ENCODE measurements at regions not wholly inside any gene's neighbourhood (a gene's known extent, or its start where the extent isn't known, plus 50 kb on each side); places are given as distances from the start of the nearest gene placed in this dataset.

DNA sequence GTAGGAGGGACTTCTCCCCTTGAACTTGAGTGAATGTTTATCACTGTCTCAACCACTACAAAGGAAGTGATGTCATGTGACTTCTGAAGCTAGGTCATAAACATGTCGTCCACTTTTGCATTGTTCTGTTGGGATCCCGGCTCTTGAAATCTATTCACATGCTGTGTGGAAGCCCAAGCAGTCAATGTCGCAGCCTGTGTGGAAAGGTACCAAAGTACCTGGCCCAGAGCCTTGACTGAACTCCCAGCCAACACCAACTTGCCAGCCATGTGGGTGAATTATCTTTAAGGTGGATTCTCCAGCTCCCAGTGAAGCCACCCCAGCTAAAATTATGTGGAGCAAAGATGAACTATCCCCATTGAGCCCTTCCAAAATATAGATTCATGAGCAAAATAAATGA lies 85.0 kb upstream of the USP38 start:
- H3K36me3 Mint-ChIP-seq (ENCODE audit: low read depth), result no peaks in the 10 kb centered on the region
- H3K27ac Mint-ChIP-seq (ENCODE audit: unreplicated experiment), result no peak overlapping the region
- TF ChIP-seq CTCF (conservative IDR thresholded peaks at IDR 0.05), result no peak
- H3K4me1 Mint-ChIP-seq, result no peaks in the 10 kb centered on the region
- no peaks in the 10 kb centered on the region for H3K27me3 Mint-ChIP-seq (ENCODE audit: low read depth)
- DNase-seq (ENCODE audit: low read depth, low spot score), result no peak
- no peak overlapping the region for H3K4me3 Mint-ChIP-seq
- H3K9me3 Mint-ChIP-seq, result no peaks in the 10 kb centered on the region

DNA sequence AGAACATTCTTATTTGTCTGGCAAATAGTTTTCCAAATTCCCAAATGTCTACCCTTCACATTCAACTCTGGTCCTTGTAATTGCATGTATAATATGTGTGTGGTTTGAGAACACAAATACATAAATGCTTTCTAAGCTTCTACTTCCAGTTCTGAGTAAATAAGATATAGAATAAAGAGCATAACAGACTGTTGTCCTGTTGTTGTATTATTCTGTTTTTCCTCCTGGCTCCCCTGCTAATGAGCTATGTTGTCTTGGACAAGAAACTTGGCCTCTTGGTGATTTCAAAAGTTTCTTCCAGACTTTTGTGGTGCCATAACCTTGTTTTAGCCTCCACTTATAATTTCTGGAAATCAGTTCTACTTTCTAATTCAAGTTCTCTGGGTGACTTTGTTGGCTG lies 75.3 kb upstream of the USP38 start:
- Mint-ChIP-seq H3K36me3 (ENCODE audit: low read depth) (no peaks in the 10 kb centered on the region), H3K27me3 (ENCODE audit: low read depth) (no peaks in the 10 kb centered on the region), H3K4me1 (no peaks in the 10 kb centered on the region), H3K4me3 (no peak overlapping the region), H3K9me3 (peaks cover 3% of the 10 kb centered on the region), H3K27ac (ENCODE audit: unreplicated experiment) (no peak overlapping the region)
- TF ChIP-seq CTCF (conservative IDR thresholded peaks at IDR 0.05), result no peak
- no peak for DNase-seq (ENCODE audit: low read depth, low spot score)

DNA sequence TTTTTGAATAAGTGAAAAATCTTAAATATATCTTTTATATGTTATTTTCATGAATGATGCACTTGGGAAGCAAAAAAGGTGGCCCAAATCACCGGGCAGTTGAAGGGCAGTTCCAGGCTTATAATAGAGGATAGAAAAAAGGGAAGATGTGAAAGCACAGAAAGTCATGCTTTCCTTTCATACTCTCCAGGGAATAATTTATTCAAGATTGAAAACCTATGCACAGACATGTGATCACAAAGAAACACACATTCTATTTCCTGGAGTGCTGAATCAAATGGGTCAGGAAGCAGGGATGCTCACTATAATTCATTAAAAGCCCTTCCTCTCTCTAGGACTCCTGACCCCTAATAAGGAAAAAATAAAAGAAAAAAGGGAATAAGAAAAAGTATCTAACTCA lies 66.1 kb upstream of the USP38 start:
- no peaks in the 10 kb centered on the region for H3K36me3 Mint-ChIP-seq (ENCODE audit: low read depth)
- TF ChIP-seq CTCF (conservative IDR thresholded peaks at IDR 0.05), result no peak
- no peaks in the 10 kb centered on the region for H3K4me1 Mint-ChIP-seq
- no peak overlapping the region for H3K27ac Mint-ChIP-seq (ENCODE audit: unreplicated experiment)
- no peaks in the 10 kb centered on the region for H3K27me3 Mint-ChIP-seq (ENCODE audit: low read depth)
- no peaks in the 10 kb centered on the region for H3K9me3 Mint-ChIP-seq
- no peak overlapping the region for H3K4me3 Mint-ChIP-seq
- no peak for DNase-seq (ENCODE audit: low read depth, low spot score)

DNA sequence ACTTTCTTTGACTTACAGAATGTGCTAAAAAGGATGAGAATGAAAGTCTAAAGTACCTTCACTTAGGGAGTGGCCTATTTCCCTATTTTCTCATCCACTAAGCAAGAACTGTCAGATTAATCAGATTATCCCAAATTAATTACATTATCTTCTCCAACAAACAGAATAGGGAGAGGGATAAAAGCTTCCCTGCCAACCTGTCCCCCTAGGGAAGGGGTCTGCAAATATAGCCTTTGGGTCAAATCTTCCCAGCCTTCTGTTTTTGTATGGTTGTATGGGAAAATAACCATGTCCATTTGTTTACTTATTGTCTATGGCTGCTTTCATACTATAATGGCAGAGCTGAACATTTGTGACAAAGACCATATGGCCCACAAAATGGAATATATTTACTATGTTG lies 57.1 kb upstream of the USP38 start:
- Mint-ChIP-seq H3K4me1 (no peaks in the 10 kb centered on the region), H3K4me3 (no peak overlapping the region), H3K27ac (ENCODE audit: unreplicated experiment) (no peak overlapping the region), H3K9me3 (peaks cover 5% of the 10 kb centered on the region), H3K27me3 (ENCODE audit: low read depth) (no peaks in the 10 kb centered on the region), H3K36me3 (ENCODE audit: low read depth) (peaks cover 3% of the 10 kb centered on the region)
- no peak for DNase-seq (ENCODE audit: low read depth, low spot score)
- TF ChIP-seq CTCF (conservative IDR thresholded peaks at IDR 0.05), result no peak

DNA sequence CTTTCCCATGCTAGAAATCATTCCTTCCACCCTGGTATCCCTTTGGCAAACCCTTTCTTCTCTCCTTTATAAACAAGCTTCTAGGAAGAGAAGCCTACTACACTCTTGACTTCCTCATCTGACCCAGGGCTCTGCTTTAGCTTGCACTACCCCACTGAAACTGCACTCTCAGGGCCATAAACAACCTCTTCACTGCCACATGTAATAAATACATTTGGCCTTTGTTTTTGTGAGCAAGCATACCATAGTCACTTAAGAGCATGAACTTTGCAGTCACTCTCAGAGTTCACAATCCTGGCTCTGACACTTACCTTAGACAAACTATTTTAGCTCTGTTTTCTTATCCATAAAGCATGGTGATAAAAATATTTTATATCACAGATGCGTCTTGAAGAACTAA lies 50.7 kb upstream of the USP38 start:
- H3K9me3 Mint-ChIP-seq, result no peaks in the 10 kb centered on the region
- no peak overlapping the region for H3K27ac Mint-ChIP-seq (ENCODE audit: unreplicated experiment)
- no peak for DNase-seq (ENCODE audit: low read depth, low spot score)
- no peak for TF ChIP-seq CTCF (conservative IDR thresholded peaks at IDR 0.05)
- no peak overlapping the region for H3K4me3 Mint-ChIP-seq
- no peaks in the 10 kb centered on the region for H3K36me3 Mint-ChIP-seq (ENCODE audit: low read depth)
- no peaks in the 10 kb centered on the region for H3K27me3 Mint-ChIP-seq (ENCODE audit: low read depth)
- no peaks in the 10 kb centered on the region for H3K4me1 Mint-ChIP-seq

Measured in neural crest cell (in vitro differentiated cells).